RPMI7951 (cell line): ENCODE measurements at regions not wholly inside any gene's neighbourhood (a gene's known extent, or its start where the extent isn't known, plus 50 kb on each side); places are given as distances from the start of the nearest gene placed in this dataset.
A peak's percentile ranks its signal among the peaks of the same experiment; 100 is the strongest.
"Not testable (repeated sequence)": the region's sequence is repeated elsewhere in the genome, so short reads cannot be mapped to it uniquely, and the experiment has no call there.

Experiments
- DNase-seq: peaks from one replicate; pipeline ENCODE4 v3.0.0-alpha.2; 2012; ENCODE audit warnings: low read depth

DNA sequence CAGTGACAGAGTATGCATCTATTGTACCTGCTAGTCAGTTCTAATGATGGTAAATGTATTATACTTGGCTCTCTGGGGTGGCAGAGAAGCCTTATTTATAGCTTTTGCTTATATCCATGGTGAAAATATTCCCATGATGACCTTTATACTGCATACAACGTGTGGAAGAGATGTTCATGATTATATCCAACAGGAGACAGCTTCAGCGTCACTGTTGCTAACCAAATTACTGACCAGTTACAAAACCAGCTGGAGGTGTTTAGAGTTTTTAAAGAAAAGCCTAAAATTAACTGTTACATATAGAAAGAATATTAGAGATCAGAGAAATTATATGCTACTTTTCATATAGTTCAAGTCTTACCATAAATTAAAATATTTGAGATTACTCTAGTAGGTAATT lies 280.8 kb downstream of the ETV1 start:
- no peak for DNase-seq

- DNase-seq, result no peak
These were observed 276.4 kb downstream of the ETV1 start for GRCh38 chr7:13713092-13713491.

DNA sequence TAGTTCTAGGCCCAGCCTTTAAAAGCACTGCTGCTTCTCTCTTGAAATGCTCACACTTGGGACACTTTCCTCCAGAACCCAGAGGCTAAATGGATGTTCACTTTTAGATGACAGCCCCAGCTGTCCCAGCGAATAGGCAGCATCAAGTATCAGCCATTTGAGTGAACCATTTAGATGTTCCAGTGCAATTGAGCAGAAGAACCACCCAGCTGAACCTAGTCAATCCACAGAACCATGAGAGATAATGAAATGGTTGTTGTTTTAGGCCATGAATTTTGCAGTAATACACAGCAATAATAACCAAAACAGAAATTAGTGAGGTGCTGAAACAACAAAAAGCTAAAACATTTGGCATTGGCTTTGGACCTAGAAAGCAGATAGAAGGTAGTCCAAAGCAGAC lies 273.9 kb downstream of the ETV1 start:
- DNase-seq, result no peak

- DNase-seq, result no peak
These were observed 272.4 kb downstream of the ETV1 start for GRCh38 chr7:13717031-13717430.

- DNase-seq, result no peak
These were observed 265.1 kb downstream of the ETV1 start for GRCh38 chr7:13724191-13724976.

GRCh38 chr7:13724977-13725566 lies 264.4 kb downstream of the ETV1 start:
- no peak for DNase-seq

DNA sequence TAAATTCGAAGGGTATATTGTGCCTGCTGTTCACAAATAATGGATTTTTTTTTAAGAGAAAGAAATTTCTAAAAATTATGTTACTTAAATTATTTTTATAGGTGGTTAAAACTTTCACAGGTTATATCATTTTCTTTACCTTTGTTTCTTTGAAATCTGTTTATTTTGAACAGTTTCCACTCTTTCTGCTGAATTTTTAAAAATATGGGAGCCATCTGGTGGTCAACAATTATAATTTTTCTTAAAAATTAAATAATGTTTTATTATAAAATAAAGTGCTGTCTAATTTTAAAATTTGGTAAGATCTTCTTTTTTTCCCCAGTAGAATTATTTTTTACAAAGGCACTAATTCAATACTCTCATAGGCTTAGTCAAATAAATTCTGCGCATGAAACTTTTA lies 263.9 kb downstream of the ETV1 start:
- DNase-seq, result no peak

- DNase-seq, result peak; percentile 59
These were observed 262.2 kb downstream of the ETV1 start for GRCh38 chr7:13727279-13727678.

DNA sequence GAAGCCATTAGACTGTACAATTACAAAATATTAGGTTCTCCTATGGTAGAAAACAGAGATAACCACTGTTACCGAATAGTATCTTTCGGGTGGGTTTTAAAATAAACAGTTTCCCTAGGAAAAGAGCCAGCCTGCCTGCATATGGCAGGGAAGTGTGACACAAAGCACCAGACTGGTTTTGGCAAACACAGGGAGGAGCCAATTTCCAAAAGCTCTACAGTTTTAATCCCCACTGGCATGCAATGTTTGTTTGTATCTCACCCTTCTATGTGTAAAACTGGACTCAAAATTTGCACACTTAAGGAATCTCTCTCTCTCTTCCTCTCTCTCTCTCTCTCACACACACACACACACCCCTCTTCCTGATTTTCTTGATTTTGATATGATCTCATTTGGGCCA lies 261.7 kb downstream of the ETV1 start:
- DNase-seq, result peak; percentile 36

- DNase-seq, result not testable (repeated sequence)
These were observed 261.0 kb downstream of the ETV1 start for GRCh38 chr7:13728430-13728829.

DNA sequence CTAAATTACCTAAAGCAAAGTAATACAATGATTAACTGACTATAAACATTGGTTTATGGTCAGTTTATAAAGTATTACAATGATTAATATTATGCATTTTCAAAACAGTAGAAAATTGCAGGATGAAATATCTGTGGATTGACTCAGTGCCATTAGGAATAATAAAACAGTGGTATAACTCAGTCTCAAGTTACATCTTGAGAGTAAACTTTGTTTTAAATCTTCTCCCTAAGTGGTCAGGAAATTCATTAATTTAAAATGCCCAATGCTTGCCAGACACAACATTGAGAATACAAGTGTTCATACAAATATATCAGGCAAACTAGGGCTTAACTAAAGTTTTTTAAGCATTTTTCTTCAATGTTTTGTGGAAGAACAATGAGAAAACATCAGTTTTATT lies 257.8 kb downstream of the ETV1 start:
- DNase-seq, result no peak

DNA sequence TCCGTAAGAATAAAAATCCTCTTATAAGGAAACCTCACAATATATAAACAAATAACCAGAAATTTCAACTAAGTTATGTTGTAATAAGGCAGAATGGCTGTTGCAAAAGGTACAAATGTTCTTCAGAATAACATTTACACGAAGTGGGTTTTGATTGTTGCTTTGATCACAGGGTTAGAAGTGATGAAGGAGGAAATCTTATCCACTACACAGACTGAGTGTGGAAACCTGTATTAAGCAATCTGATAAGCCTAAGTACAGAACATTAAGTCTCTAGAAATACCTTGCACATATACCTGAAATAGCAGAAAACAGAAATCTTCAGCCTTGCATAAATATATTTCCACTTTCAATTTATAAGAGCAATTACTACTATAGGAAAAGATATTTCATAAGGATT lies 251.9 kb downstream of the ETV1 start:
- DNase-seq, result no peak

DNA sequence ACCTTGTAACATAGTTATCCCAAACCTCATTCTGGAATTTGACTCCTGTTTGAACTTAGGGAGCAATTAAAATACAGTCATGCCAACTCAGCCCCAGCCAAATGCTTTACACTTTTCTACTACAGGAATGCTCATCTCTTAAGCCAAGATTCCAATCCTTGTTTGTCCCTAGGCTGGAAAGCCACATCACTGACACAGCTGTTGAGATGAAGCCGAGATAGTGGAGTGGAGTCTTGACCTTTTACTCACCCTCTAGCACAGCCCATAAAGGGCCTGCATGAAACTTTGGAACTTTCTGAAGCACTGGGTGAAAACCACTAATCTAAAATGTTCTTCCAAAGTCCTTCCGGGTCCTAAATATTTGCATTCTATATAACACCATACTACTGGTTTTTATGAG lies 247.3 kb downstream of the ETV1 start:
- peak; percentile 100 for DNase-seq

- DNase-seq, result peak; percentile 85
These were observed 246.7 kb downstream of the ETV1 start for GRCh38 chr7:13742811-13743210.

GRCh38 chr7:13743226-13743625 lies 246.2 kb downstream of the ETV1 start:
- peak; percentile 83 for DNase-seq

- no peak for DNase-seq
These were observed 243.9 kb downstream of the ETV1 start for GRCh38 chr7:13745530-13745929.

DNA sequence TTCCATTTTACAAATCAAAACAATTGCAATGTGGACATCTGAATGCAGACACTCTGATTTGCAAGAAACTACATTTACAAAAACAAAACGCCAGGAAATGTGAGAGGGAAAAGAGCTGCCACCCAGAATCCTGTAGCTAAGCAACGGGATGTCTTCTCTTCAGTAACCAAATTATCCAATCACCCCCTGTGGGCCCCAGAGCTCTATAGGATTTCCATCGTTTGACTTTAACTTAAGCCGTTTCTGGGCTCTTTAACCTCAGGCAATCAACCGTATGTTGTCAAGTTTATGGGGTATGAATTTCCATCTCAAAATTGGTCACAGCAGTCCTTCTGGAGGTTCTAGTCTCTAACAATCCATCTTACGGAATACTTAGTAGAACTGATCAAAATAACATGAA lies 240.5 kb downstream of the ETV1 start:
- no peak for DNase-seq

GRCh38 chr7:13749636-13750035 lies 239.8 kb downstream of the ETV1 start:
- DNase-seq, result no peak

GRCh38 chr7:13751766-13752165 lies 237.7 kb downstream of the ETV1 start:
- peak; percentile 6 for DNase-seq

- no peak for DNase-seq
These were observed 231.6 kb downstream of the ETV1 start for GRCh38 chr7:13757841-13758240.

DNA sequence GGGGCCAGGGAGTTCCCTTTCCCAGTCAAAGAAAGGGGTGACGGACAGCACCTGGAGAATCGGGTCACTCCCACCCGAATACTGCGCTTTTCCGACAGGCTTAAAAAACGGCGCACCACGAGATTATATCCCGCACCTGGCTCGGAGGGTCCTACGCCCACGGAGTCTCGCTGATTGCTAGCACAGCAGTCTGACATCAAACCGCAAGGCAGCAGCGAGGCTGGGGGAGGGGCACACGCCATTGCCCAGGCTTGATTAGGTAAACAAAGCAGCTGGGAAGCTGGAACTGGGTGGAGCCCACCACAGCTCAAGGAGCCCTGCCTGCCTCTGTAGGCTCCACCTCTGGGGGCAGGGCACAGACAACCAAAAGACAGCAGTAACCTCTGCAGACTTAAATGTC lies 223.6 kb downstream of the ETV1 start:
- DNase-seq, result not testable (repeated sequence)

GRCh38 chr7:13770305-13770704 lies 219.2 kb downstream of the ETV1 start:
- DNase-seq, result peak; percentile 18

GRCh38 chr7:13774976-13775375 lies 214.5 kb downstream of the ETV1 start:
- no peak for DNase-seq

DNA sequence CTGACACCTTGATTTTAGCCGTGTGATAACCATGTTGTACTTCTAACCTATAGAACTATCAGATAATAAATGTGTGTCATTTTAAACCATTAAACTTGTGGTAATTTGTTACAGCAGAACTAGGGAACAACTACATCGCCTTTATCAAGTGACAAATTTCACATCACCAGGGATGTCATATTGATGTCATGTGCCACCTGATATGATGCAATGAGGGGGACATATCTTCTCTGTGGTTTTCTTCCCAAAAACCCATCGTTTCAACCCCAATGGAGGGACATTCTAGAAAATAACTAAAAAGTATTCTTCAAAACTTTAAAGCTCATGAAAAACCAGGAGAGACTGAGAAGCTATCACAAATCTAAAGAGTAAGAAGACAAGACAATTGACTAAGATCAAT lies 212.2 kb downstream of the ETV1 start:
- DNase-seq, result no peak
